GM18867 (cell line): ENCODE measurements at regions not wholly inside any gene's neighbourhood (a gene's known extent, or its start where the extent isn't known, plus 50 kb on each side); places are given as distances from the start of the nearest gene placed in this dataset.
"Not testable (repeated sequence)": the region's sequence is repeated elsewhere in the genome, so short reads cannot be mapped to it uniquely, and the experiment has no call there.

Experiments
- ATAC-seq: cut with Tn5 transposase; IDR thresholded peaks from one replicate; pipeline ENCODE4 v1.9.1; 2021; ENCODE audit warnings: mild to moderate bottlenecking, moderate library complexity; ENCODE audit not compliant: unreplicated experiment

GRCh38 chr4:91837608-91838029, 466.1 kb upstream of the GRID2 start:
- ATAC-seq, result no peak

- ATAC-seq, result no peak
Observed at GRCh38 chr4:91838181-91838861, 465.4 kb upstream of the GRID2 start.

- no peak for ATAC-seq
Observed at GRCh38 chr4:91840359-91840758, 463.4 kb upstream of the GRID2 start.

- no peak for ATAC-seq
Observed at GRCh38 chr4:91846233-91846632, 457.5 kb upstream of the GRID2 start.

GRCh38 chr4:91851456-91851855, 452.3 kb upstream of the GRID2 start:
- no peak for ATAC-seq

GRCh38 chr4:91887926-91888325, 415.8 kb upstream of the GRID2 start:
- ATAC-seq, result no peak

GRCh38 chr4:91891217-91891616, 412.5 kb upstream of the GRID2 start:
- not testable (repeated sequence) for ATAC-seq

- ATAC-seq, result no peak
Observed at GRCh38 chr4:91894006-91894405, 409.8 kb upstream of the GRID2 start.

GRCh38 chr4:91904556-91904955, 399.2 kb upstream of the GRID2 start:
- ATAC-seq, result no peak

GRCh38 chr4:91909963-91910362, 393.8 kb upstream of the GRID2 start:
- no peak for ATAC-seq

- no peak for ATAC-seq
Observed at GRCh38 chr4:91914176-91914804, 389.5 kb upstream of the GRID2 start.

GRCh38 chr4:91916219-91916618, 387.5 kb upstream of the GRID2 start:
- no peak for ATAC-seq

GRCh38 chr4:91924625-91925024, 379.1 kb upstream of the GRID2 start:
- ATAC-seq, result no peak

GRCh38 chr4:91935217-91935616, 368.5 kb upstream of the GRID2 start:
- ATAC-seq, result no peak

GRCh38 chr4:91936311-91936710, 367.5 kb upstream of the GRID2 start:
- ATAC-seq, result no peak

- no peak for ATAC-seq
Observed at GRCh38 chr4:91957963-91958362, 345.8 kb upstream of the GRID2 start.

- ATAC-seq, result no peak
Observed at GRCh38 chr4:91958596-91958995, 345.2 kb upstream of the GRID2 start.

GRCh38 chr4:91961504-91961903, 342.3 kb upstream of the GRID2 start:
- ATAC-seq, result no peak

GRCh38 chr4:91963486-91963885, 340.3 kb upstream of the GRID2 start:
- ATAC-seq, result no peak

- ATAC-seq, result no peak
Observed at GRCh38 chr4:91965166-91965565, 338.6 kb upstream of the GRID2 start.

- ATAC-seq, result no peak
Observed at GRCh38 chr4:91973479-91974153, 330.1 kb upstream of the GRID2 start.

- ATAC-seq, result no peak
Observed at GRCh38 chr4:91984466-91984865, 319.3 kb upstream of the GRID2 start.
